Karpas-422 (cell line): ENCODE measurements at regions not wholly inside any gene's neighbourhood (a gene's known extent, or its start where the extent isn't known, plus 50 kb on each side); places are given as distances from the start of the nearest gene placed in this dataset.

Source experiments
- DNase-seq: peaks from one replicate; pipeline ENCODE4 v3.0.0-alpha.2; 2015
- H2AFZ ChIP-seq: fragments of 200-600 bp; sonication (generic); 2 replicates; pipeline ENCODE4 v1.6.1; 2014; ENCODE audit warnings: antibody characterized with exemption, low read length, mixed read lengths
- H3K27ac ChIP-seq: fragments of 200-600 bp; sonication (generic); 2 replicates; pipeline ENCODE4 v1.5.1; 2014; ENCODE audit warnings: mild to moderate bottlenecking, low read length, moderate library complexity
- H3K27me3 ChIP-seq: fragments of 200-600 bp; sonication (generic); 2 replicates; pipeline ENCODE4 v1.6.1; 2014; ENCODE audit warnings: low read length, mixed read lengths
- H3K36me3 ChIP-seq: fragments of 200-600 bp; sonication (generic); 2 replicates; pipeline ENCODE4 v1.6.1; 2014; ENCODE audit warnings: low read length, mixed read lengths; ENCODE audit not compliant: insufficient read depth
- H3K4me1 ChIP-seq: fragments of 200-600 bp; sonication (generic); 2 replicates; pipeline ENCODE4 v1.6.1; 2014; ENCODE audit warnings: mild to moderate bottlenecking, low read length, mixed read lengths
- H3K4me2 ChIP-seq: fragments of 200-600 bp; sonication (generic); 2 replicates; pipeline ENCODE4 v1.6.1; 2014; ENCODE audit warnings: low read length, low read depth, mild to moderate bottlenecking; ENCODE audit not compliant: poor library complexity, severe bottlenecking
- H3K4me3 ChIP-seq: fragments of 200-600 bp; sonication (generic); 2 replicates; pipeline ENCODE4 v1.5.1; 2014; ENCODE audit warnings: mild to moderate bottlenecking, antibody characterized with exemption, low read length, mixed read lengths
- H3K79me2 ChIP-seq: fragments of 200-600 bp; sonication (generic); 2 replicates; pipeline ENCODE4 v1.6.1; 2014; ENCODE audit warnings: mild to moderate bottlenecking, low read length, mixed read lengths
- H3K9ac ChIP-seq: fragments of 200-600 bp; sonication (generic); 2 replicates; pipeline ENCODE4 v1.6.0; 2014; ENCODE audit warnings: low read length
- H3K9me2 ChIP-seq: fragments of 200-600 bp; sonication (generic), shearing (Covaris generic); replicated peaks from 2 replicates; pipeline ENCODE4 v1.6.0; 2014; ENCODE audit warnings: mild to moderate bottlenecking, low read length, moderate library complexity; ENCODE audit not compliant: insufficient read depth
- H3K9me3 ChIP-seq: fragments of 300-700, 200-600 bp; sonication (generic); 2 replicates; pipeline ENCODE4 v1.6.1; 2014; ENCODE audit warnings: low read length, mixed read lengths
- H4K20me1 ChIP-seq: fragments of 200-600 bp; sonication (generic); 2 replicates; pipeline ENCODE4 v1.6.1; 2014; ENCODE audit warnings: mild to moderate bottlenecking, antibody characterized with exemption, low read length, low read depth; ENCODE audit not compliant: insufficient read depth

DNA sequence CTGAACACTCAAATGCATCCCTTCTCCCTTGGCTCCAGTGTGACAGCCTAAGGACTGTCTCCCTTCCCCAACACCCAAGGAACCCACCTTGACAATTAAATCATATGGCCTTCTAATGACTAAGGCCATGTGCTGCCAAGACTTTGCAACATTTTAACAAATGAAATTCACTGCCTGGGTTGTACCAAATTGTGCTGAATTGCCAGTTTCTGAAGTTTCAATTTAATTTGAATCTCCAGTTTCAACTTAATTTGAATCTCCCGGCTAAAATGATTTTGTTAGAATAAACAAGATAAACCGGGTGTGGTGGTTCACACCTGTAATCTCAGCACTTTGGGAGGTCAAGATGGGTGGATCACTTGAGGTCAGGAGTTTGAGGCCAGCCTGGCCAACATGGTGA lies 72.4 kb upstream of the RAP2B start:
- Histone ChIP-seq H3K79me2 (no peaks in the 10 kb centered on the region), H3K9ac (no peak overlapping the region)

GRCh38 chr3:153090973-153091372 lies 71.1 kb upstream of the RAP2B start:
- no peak overlapping the region for H3K4me2 ChIP-seq
- H4K20me1 ChIP-seq, result no peaks in the 10 kb centered on the region
- H2AFZ ChIP-seq, result no peak overlapping the region
- no peaks in the 10 kb centered on the region for H3K4me1 ChIP-seq
- no peaks in the 10 kb centered on the region for H3K9me2 ChIP-seq
- no peak for DNase-seq
- no peaks in the 10 kb centered on the region for H3K79me2 ChIP-seq
- H3K9ac ChIP-seq, result no peak overlapping the region
- H3K27me3 ChIP-seq, result no peaks in the 10 kb centered on the region
- H3K9me3 ChIP-seq, result no peaks in the 10 kb centered on the region
- no peak overlapping the region for H3K4me3 ChIP-seq
- H3K36me3 ChIP-seq, result no peaks in the 10 kb centered on the region
- H3K27ac ChIP-seq, result no peak overlapping the region

More for the DNA sequence above, 72.4 kb upstream of the RAP2B start:
- DNase-seq, result no peak
- Histone ChIP-seq H3K27me3 (no peaks in the 10 kb centered on the region), H3K27ac (no peak overlapping the region), H3K4me3 (no peak overlapping the region), H3K4me1 (no peaks in the 10 kb centered on the region), H4K20me1 (no peaks in the 10 kb centered on the region), H3K9me2 (no peaks in the 10 kb centered on the region), H2AFZ (no peak overlapping the region), H3K36me3 (no peaks in the 10 kb centered on the region), H3K9me3 (no peaks in the 10 kb centered on the region), H3K4me2 (no peak overlapping the region)

- H3K36me3 ChIP-seq, result no peaks in the 10 kb centered on the region
- H2AFZ ChIP-seq, result no peak overlapping the region
- H3K27me3 ChIP-seq, result no peaks in the 10 kb centered on the region
- no peak for DNase-seq
- no peaks in the 10 kb centered on the region for H3K4me1 ChIP-seq
- H3K79me2 ChIP-seq, result no peaks in the 10 kb centered on the region
- no peaks in the 10 kb centered on the region for H4K20me1 ChIP-seq
- H3K4me2 ChIP-seq, result no peak overlapping the region
- no peaks in the 10 kb centered on the region for H3K9me3 ChIP-seq
- no peak overlapping the region for H3K27ac ChIP-seq
- H3K9me2 ChIP-seq, result no peaks in the 10 kb centered on the region
- no peak overlapping the region for H3K9ac ChIP-seq
- no peak overlapping the region for H3K4me3 ChIP-seq
Measured at GRCh38 chr3:153093629-153094028, 68.4 kb upstream of the RAP2B start.

GRCh38 chr3:153094386-153094785 lies 67.6 kb upstream of the RAP2B start:
- no peak overlapping the region for H3K4me3 ChIP-seq
- no peak overlapping the region for H3K27ac ChIP-seq
- H3K36me3 ChIP-seq, result no peaks in the 10 kb centered on the region
- H3K79me2 ChIP-seq, result no peaks in the 10 kb centered on the region
- no peaks in the 10 kb centered on the region for H3K27me3 ChIP-seq
- H2AFZ ChIP-seq, result no peak overlapping the region
- H4K20me1 ChIP-seq, result no peaks in the 10 kb centered on the region
- H3K9ac ChIP-seq, result no peak overlapping the region
- H3K4me1 ChIP-seq, result no peaks in the 10 kb centered on the region
- no peak for DNase-seq
- no peaks in the 10 kb centered on the region for H3K9me2 ChIP-seq
- H3K4me2 ChIP-seq, result no peak overlapping the region
- no peaks in the 10 kb centered on the region for H3K9me3 ChIP-seq

DNA sequence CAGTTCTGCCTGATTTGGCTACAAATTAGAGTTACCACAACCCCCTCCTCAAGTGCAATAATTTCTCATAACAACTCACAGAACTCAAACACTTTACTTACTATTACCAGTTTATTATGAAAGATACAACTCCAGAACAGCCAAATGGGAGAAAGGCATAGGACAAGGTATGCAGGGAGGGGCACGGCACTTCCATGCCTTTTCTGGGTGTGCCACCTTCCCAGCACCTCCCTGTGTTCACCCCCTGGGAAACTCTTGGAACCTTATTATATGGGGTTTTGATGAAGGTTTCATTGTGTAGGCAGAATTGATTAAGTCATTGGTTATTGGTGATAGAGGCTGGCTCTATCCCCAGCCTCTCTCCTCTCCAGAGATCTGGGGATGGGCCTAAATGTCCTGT lies 66.6 kb upstream of the RAP2B start:
- Histone ChIP-seq H3K9me2 (no peaks in the 10 kb centered on the region), H3K4me3 (no peak overlapping the region), H3K27ac (no peak overlapping the region), H4K20me1 (no peaks in the 10 kb centered on the region), H3K79me2 (no peaks in the 10 kb centered on the region), H3K9me3 (no peaks in the 10 kb centered on the region), H3K9ac (no peak overlapping the region), H2AFZ (no peak overlapping the region), H3K4me1 (no peaks in the 10 kb centered on the region), H3K27me3 (no peaks in the 10 kb centered on the region), H3K36me3 (no peaks in the 10 kb centered on the region), H3K4me2 (no peak overlapping the region)
- no peak for DNase-seq

DNA sequence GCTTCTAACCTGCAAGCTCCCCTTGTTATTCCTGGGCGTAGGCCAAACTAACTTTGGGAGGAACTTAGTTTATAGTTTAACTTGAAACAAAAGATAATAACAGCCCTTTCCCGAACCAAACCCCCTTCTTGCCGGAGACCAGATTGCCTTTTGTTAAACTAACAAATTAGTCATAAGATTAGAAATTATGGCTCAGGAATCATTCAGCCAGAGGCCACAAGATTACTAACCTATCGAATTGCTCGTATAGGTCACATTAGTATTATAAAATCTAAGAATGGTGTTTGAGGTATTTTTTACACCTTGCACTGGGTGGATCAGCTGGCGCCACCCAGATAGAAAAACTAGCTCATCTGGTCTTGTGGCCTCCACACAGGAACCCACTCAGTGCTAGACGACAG lies 65.3 kb upstream of the RAP2B start:
- Histone ChIP-seq H3K36me3 (no peaks in the 10 kb centered on the region), H3K79me2 (no peaks in the 10 kb centered on the region), H4K20me1 (no peaks in the 10 kb centered on the region), H3K4me3 (no peak overlapping the region), H3K4me2 (no peak overlapping the region), H3K9me3 (no peaks in the 10 kb centered on the region), H2AFZ (no peak overlapping the region), H3K9me2 (no peaks in the 10 kb centered on the region), H3K9ac (no peak overlapping the region), H3K27me3 (no peaks in the 10 kb centered on the region), H3K4me1 (no peaks in the 10 kb centered on the region), H3K27ac (no peak overlapping the region)
- DNase-seq, result no peak

- Histone ChIP-seq H3K9me3 (no peaks in the 10 kb centered on the region), H3K27ac (no peak overlapping the region), H3K27me3 (no peaks in the 10 kb centered on the region), H3K4me1 (no peaks in the 10 kb centered on the region), H3K4me2 (no peak overlapping the region), H3K4me3 (no peak overlapping the region), H3K36me3 (no peaks in the 10 kb centered on the region), H3K9me2 (no peaks in the 10 kb centered on the region), H3K79me2 (no peaks in the 10 kb centered on the region), H2AFZ (no peak overlapping the region), H3K9ac (no peak overlapping the region), H4K20me1 (no peaks in the 10 kb centered on the region)
- DNase-seq, result no peak
Measured at GRCh38 chr3:153097213-153097612, 64.8 kb upstream of the RAP2B start.

DNA sequence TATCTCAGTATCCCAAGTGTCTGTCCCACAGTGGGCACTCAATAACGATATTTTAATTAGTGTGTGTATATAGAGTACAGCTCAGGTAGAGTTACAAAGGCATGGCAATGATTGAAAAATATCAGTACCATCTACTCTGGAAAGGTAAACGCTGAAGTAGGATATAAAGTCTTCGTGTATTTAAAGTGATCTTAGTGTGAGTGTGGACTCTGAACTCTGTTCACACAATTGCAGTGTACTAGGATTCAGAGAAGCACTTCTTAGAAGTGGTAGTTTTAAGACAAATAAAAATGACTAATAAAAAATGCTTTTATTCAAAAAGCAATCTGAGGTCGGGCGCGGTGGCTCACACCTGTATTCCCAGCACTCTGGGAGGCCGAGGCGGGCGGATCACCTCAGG lies 62.9 kb upstream of the RAP2B start:
- Histone ChIP-seq H3K9ac (no peak overlapping the region), H3K4me3 (no peak overlapping the region), H3K4me1 (no peaks in the 10 kb centered on the region), H3K9me2 (no peaks in the 10 kb centered on the region), H3K27ac (no peak overlapping the region), H3K4me2 (no peak overlapping the region), H3K79me2 (no peaks in the 10 kb centered on the region), H3K27me3 (no peaks in the 10 kb centered on the region), H4K20me1 (no peaks in the 10 kb centered on the region), H2AFZ (no peak overlapping the region), H3K36me3 (no peaks in the 10 kb centered on the region), H3K9me3 (no peaks in the 10 kb centered on the region)
- DNase-seq, result no peak

DNA sequence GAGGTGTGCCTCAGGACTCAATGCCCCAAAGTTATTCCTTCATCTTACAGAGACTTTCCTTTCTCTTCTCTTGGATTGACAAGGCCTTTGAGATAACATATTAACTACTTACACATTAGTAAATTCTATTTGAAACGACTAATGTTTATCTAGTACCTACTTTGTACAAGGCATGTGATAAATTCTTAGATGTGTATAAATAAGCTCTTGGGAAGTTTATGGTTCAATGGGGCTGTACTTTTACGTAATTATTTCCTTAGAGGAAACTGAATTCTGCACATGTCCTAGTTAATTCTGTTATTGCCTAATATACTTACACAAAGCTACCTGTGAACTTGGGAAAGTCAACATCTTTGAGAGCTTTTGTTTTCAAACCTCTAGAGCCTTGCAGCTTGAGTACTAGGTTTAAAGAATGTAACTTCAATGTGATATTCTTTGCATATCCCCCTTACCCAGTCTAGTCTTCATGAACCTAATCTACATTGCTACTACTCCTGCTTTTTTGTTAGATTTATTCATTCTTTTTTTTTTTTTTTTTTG lies 58.5 kb upstream of the RAP2B start:
- DNase-seq, result no peak
- Histone ChIP-seq H2AFZ (no peak overlapping the region), H3K9me2 (no peaks in the 10 kb centered on the region)

More for the DNA sequence above, 58.5 kb upstream of the RAP2B start:
- H3K27ac ChIP-seq, result no peak overlapping the region
- H3K27me3 ChIP-seq, result no peaks in the 10 kb centered on the region
- no peak overlapping the region for H3K4me2 ChIP-seq
- no peak overlapping the region for H3K4me3 ChIP-seq
- no peaks in the 10 kb centered on the region for H3K9me3 ChIP-seq
- no peak overlapping the region for H3K9ac ChIP-seq
- H3K79me2 ChIP-seq, result no peaks in the 10 kb centered on the region
- H3K36me3 ChIP-seq, result no peaks in the 10 kb centered on the region
- no peaks in the 10 kb centered on the region for H3K4me1 ChIP-seq
- no peaks in the 10 kb centered on the region for H4K20me1 ChIP-seq
